Loucy (cell line): ENCODE measurements at regions not wholly inside any gene's neighbourhood (a gene's known extent, or its start where the extent isn't known, plus 50 kb on each side); places are given as distances from the start of the nearest gene placed in this dataset.

Experiments
- H2AFZ ChIP-seq: fragments of 200-600 bp; sonication (generic); 2 replicates; pipeline ENCODE4 v1.6.0; 2016; ENCODE audit warnings: antibody characterized with exemption, mild to moderate bottlenecking, low read length, moderate library complexity
- H3F3A ChIP-seq: fragments of 200-600 bp; 2 replicates; pipeline ENCODE4 v1.6.0; 2016; ENCODE audit warnings: antibody characterized with exemption, low read depth, mild to moderate bottlenecking
- H3K27me3 ChIP-seq: fragments of 200-600 bp; sonication (generic); 2 replicates; pipeline ENCODE4 v1.6.1; 2014; ENCODE audit warnings: low read length, mild to moderate bottlenecking; ENCODE audit not compliant: insufficient read depth, poor library complexity, severe bottlenecking
- H3K36me3 ChIP-seq: fragments of 200-600 bp; sonication (generic); 2 replicates; pipeline ENCODE4 v1.6.1; 2016; ENCODE audit warnings: low read length; ENCODE audit not compliant: insufficient read depth
- H3K4me1 ChIP-seq: fragments of 200-600 bp; sonication (generic); 2 replicates; pipeline ENCODE4 v1.5.1; 2014; ENCODE audit warnings: low read length, mild to moderate bottlenecking; ENCODE audit not compliant: insufficient read depth, poor library complexity, severe bottlenecking
- H3K4me2 ChIP-seq: fragments of 200-600 bp; sonication (generic); 2 replicates; pipeline ENCODE4 v1.6.0; 2014; ENCODE audit warnings: antibody characterized with exemption, low read length, low read depth, mild to moderate bottlenecking; ENCODE audit not compliant: poor library complexity, severe bottlenecking
- H3K4me3 ChIP-seq: fragments of 200-600 bp; sonication (generic); 2 replicates; pipeline ENCODE4 v1.5.1; 2014; ENCODE audit warnings: low read length, mild to moderate bottlenecking, mixed read lengths; ENCODE audit not compliant: poor library complexity, severe bottlenecking
- H3K79me2 ChIP-seq: fragments of 200-600 bp; sonication (generic); 2 replicates; pipeline ENCODE4 v1.6.1; 2014; ENCODE audit warnings: low read length; ENCODE audit not compliant: insufficient read depth
- H3K9ac ChIP-seq: fragments of 200-600 bp; sonication (generic); 2 replicates; pipeline ENCODE4 v1.6.0; 2014; ENCODE audit warnings: mild to moderate bottlenecking, low read depth, low read length, moderate library complexity; ENCODE audit not compliant: poor library complexity, severe bottlenecking
- H3K9me2 ChIP-seq: fragments of 200-600 bp; sonication (generic); replicated peaks from 2 replicates; pipeline ENCODE4 v1.6.1; 2016; ENCODE audit warnings: low read depth, low read length, mixed read lengths
- H3K9me3 ChIP-seq: fragments of 200-600 bp; sonication (generic); 2 replicates; pipeline ENCODE4 v1.6.1; 2014; ENCODE audit warnings: mild to moderate bottlenecking, antibody characterized with exemption, low read length, low read depth; ENCODE audit not compliant: insufficient read depth
- H4K20me1 ChIP-seq: fragments of 200-600 bp; sonication (generic); 2 replicates; pipeline ENCODE4 v1.6.0; 2014; ENCODE audit warnings: antibody characterized with exemption, low read length, mild to moderate bottlenecking; ENCODE audit not compliant: insufficient read depth, poor library complexity, severe bottlenecking
- CTCF ChIP-seq: fragments of 200-600 bp; sonication (generic); conservative IDR thresholded peaks from 2 replicates; pipeline ENCODE4 v1.5.1; 2014; ENCODE audit warnings: mild to moderate bottlenecking, antibody characterized with exemption, low read length
- EZH2phosphoT487 ChIP-seq: fragments of 200-600 bp; IDR thresholded peaks from 2 replicates; pipeline ENCODE4 v1.6.1; 2018; ENCODE audit warnings: antibody characterized with exemption, mild to moderate bottlenecking, moderate library complexity, borderline replicate concordance

GRCh38 chrX:143378851-143379250 lies 138.4 kb downstream of the SPANXN3 start:
- Histone ChIP-seq H3K4me3 (no peak overlapping the region), H3K9me3 (no peaks in the 10 kb centered on the region), H3K9me2 (no peaks in the 10 kb centered on the region), H3K27me3 (no peaks in the 10 kb centered on the region), H3K9ac (no peak overlapping the region), H3K79me2 (no peaks in the 10 kb centered on the region), H3K4me1 (no peaks in the 10 kb centered on the region), H2AFZ (no peak overlapping the region), H3K4me2 (no peak overlapping the region), H3F3A (no peaks in the 10 kb centered on the region), H3K36me3 (no peaks in the 10 kb centered on the region), H4K20me1 (no peaks in the 10 kb centered on the region)
- TF ChIP-seq EZH2phosphoT487 (no peak), CTCF (no peak)

GRCh38 chrX:143363419-143363818 lies 153.9 kb downstream of the SPANXN3 start:
- H3K4me2 ChIP-seq, result no peak overlapping the region
- H3K79me2 ChIP-seq, result no peaks in the 10 kb centered on the region
- no peak overlapping the region for H2AFZ ChIP-seq
- no peaks in the 10 kb centered on the region for H3K36me3 ChIP-seq
- H3F3A ChIP-seq, result no peaks in the 10 kb centered on the region
- no peaks in the 10 kb centered on the region for H3K9me2 ChIP-seq
- H4K20me1 ChIP-seq, result no peaks in the 10 kb centered on the region
- H3K9me3 ChIP-seq, result no peaks in the 10 kb centered on the region
- TF ChIP-seq EZH2phosphoT487 (no peak), CTCF (no peak)
- no peaks in the 10 kb centered on the region for H3K4me1 ChIP-seq
- H3K4me3 ChIP-seq, result no peak overlapping the region
- no peak overlapping the region for H3K9ac ChIP-seq
- H3K27me3 ChIP-seq, result no peaks in the 10 kb centered on the region

GRCh38 chrX:143340190-143340589 lies 177.1 kb downstream of the SPANXN3 start:
- Histone ChIP-seq H3K4me1 (no peaks in the 10 kb centered on the region), H3K27me3 (no peaks in the 10 kb centered on the region)

More at GRCh38 chrX:143340190-143340589, 177.1 kb downstream of the SPANXN3 start:
- Histone ChIP-seq H3K36me3 (no peaks in the 10 kb centered on the region), H2AFZ (no peak overlapping the region), H3K79me2 (no peaks in the 10 kb centered on the region), H3K9me2 (no peaks in the 10 kb centered on the region), H3K9me3 (no peaks in the 10 kb centered on the region), H4K20me1 (no peaks in the 10 kb centered on the region), H3K4me3 (no peak overlapping the region), H3F3A (no peaks in the 10 kb centered on the region), H3K9ac (no peak overlapping the region), H3K4me2 (no peak overlapping the region)
- TF ChIP-seq CTCF (no peak), EZH2phosphoT487 (no peak)
